ENCODE measurements at regions not wholly inside any gene's neighbourhood (a gene's known extent, or its start where the extent isn't known, plus 50 kb on each side); places are given as distances from the start of the nearest gene placed in this dataset.

GRCh38 chr2:106606652-106607051 is 119.5 kb downstream of the CD8B2 start:
- Histone ChIP-seq H3K4me1 (ENCODE audit: control insufficient read depth in 1 of 2, insufficient read depth in 2 of 2, low read length in 2 of 2) (no peaks in the 10 kb centered on the region), H3K4me2 (ENCODE audit: low read length) (no peak overlapping the region), H3K9ac (ENCODE audit: low read length) (no peak overlapping the region), H3K36me3 (ENCODE audit: control insufficient read depth in 1 of 2, insufficient read depth in 2 of 2, low read length in 2 of 2) (no peaks in the 10 kb centered on the region), H3K9me2 (ENCODE audit: insufficient read depth) (no peaks in the 10 kb centered on the region), H3K27me3 (ENCODE audit: insufficient read depth, low read length) (no peaks in the 10 kb centered on the region; the same call in 1 of the 2 replicates), H3K4me3 (replicated peaks in 1 of 2; ENCODE audit: low read depth in 1 of 2, low read length in 2 of 2) (no peak overlapping the region), H3K9me3 (ENCODE audit: control insufficient read depth in 1 of 2, insufficient read depth in 1 of 2, low read depth in 1 of 2, low read length in 2 of 2) (no peaks in the 10 kb centered on the region), H3K27ac (ENCODE audit: low read depth, low read length) (no peak overlapping the region), H4K20me1 (ENCODE audit: insufficient read depth) (no peaks in the 10 kb centered on the region), H2AFZ (ENCODE audit: low read depth, low read length, poor library complexity, severe bottlenecking) (no peak overlapping the region), H3K79me2 (ENCODE audit: insufficient read depth, low read length) (no peaks in the 10 kb centered on the region)
- DNase-seq (ENCODE audit: low read depth, low spot score) (no peak), ATAC-seq (no peak)
- RAD21 ChIA-PET (ENCODE audit: low non-redundant PET in 1 of 2, low total read pairs in 2 of 2, uncharacterized antibody in 2 of 2, unreplicated experiment in 2 of 2) = no interaction called here
- TF ChIP-seq CBX3 (IDR thresholded peaks at IDR 0.05; ENCODE audit: low read depth) (no peak), POLR2AphosphoS5 (IDR thresholded peaks at IDR 0.05; ENCODE audit: low read depth, low read length) (no peak), CTCF (IDR thresholded peaks at IDR 0.05 in 2 of 3, conservative IDR thresholded peaks at IDR 0.05 in 1 of 3; ENCODE audit: borderline replicate concordance in 1 of 3, insufficient read depth in 1 of 3, low read depth in 2 of 3, low read length in 2 of 3) (no peak), SRF (IDR thresholded peaks at IDR 0.05; ENCODE audit: low read depth) (no peak), ZFX (IDR thresholded peaks at IDR 0.05) (no peak), JUND (IDR thresholded peaks at IDR 0.05) (no peak), RAD21 (IDR thresholded peaks at IDR 0.05; ENCODE audit: low read depth) (no peak), ELF1 (IDR thresholded peaks at IDR 0.05; ENCODE audit: borderline replicate concordance, low read depth) (no peak), TCF7L2 (IDR thresholded peaks at IDR 0.05; ENCODE audit: borderline replicate concordance, extremely low read depth, insufficient read depth, insufficient read length) (no peak), ATF3 (IDR thresholded peaks at IDR 0.05) (no peak), EZH2 (IDR thresholded peaks at IDR 0.05) (no peak), REST (IDR thresholded peaks at IDR 0.05; ENCODE audit: low read depth) (no peak), EGR1 (IDR thresholded peaks at IDR 0.05; ENCODE audit: low read depth) (no peak), MAX (IDR thresholded peaks at IDR 0.05) (no peak), ZBTB33 (IDR thresholded peaks at IDR 0.05; ENCODE audit: extremely low read depth, insufficient replicate concordance, low read length) (no peak), EZH2phosphoT487 (IDR thresholded peaks at IDR 0.05; ENCODE audit: borderline replicate concordance) (no peak), CEBPB (IDR thresholded peaks at IDR 0.05; ENCODE audit: low read depth) (no peak), ZNF274 (IDR thresholded peaks at IDR 0.05; ENCODE audit: low read depth, low read length) (no peak)
- POLR2A ChIA-PET = no interaction called here
- CTCF ChIA-PET = no interaction called here
- BruUV-seq (replicated peaks) = no TSS peak
- intact Hi-C loops (cut with micrococcal nuclease) = no loop called here

Data from HCT116 (cell line).